A204.1 (cell line): ENCODE measurements at regions not wholly inside any gene's neighbourhood (a gene's known extent, or its start where the extent isn't known, plus 50 kb on each side); places are given as distances from the start of the nearest gene placed in this dataset.
"Not testable (repeated sequence)": the region's sequence is repeated elsewhere in the genome, so short reads cannot be mapped to it uniquely, and the experiment has no call there.

Experiments used
- FAIRE-seq: peaks from 2 replicates; lab custom pipeline; 2012; peaks lifted over from hg19 to GRCh38; lab: Jason Lieb, UNC

DNA sequence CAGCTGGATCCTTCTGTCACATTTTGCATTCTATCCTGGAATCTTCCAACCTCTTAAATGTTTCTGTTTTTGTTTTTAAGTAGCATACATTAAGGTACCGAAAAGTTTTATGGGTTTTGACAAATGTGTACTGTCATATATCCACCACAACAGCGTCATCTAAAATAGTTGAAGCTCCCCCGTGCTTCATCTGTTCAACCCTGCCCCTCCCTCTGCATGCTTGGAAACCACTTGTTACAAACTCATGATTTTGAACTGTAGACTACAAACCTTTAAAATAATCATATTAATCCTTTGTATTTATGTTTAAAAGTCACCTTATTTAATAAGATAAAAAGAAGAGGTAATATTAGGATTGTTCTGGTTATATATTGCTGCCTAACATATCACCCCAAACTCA lies 182.8 kb upstream of the SMIM30 start:
- no peak for FAIRE-seq

DNA sequence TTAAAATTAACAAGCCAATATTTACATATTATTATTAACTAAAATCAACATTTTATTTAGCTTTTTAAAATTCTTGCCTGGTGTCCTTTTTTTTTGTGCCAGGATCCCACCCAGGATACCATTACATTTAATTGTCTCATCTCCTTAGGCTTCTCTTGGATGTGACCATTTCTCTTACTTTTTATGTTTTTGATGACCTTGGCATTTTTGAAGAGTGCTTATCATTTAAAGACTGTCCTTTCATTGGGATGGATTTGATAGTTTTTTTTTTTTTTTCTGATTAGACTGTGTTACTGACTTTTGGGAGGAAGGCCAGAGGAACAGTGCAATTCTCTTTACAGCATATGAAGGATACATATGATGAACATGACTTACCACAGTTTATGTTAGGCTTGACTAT lies 181.4 kb upstream of the SMIM30 start:
- FAIRE-seq: no peak

DNA sequence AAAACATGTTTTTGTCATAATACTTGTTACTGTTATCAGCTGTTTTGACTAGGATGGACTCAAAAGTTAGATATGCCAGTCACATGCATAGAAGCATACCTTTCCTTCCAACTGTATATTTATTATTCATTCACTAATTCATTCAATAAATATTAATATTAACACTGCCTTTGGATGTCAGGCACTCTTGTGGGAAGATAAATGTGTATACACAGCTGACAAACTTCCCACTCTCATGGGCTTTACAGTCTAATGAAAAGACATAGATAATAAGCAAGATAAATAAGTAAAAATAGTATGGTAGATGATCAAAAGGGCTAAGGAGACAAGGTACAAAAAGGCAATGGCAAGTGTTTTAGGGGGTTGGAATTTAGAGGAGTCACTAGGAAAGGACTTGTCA lies 180.1 kb upstream of the SMIM30 start:
- FAIRE-seq: no peak

- FAIRE-seq: no peak
Measured at GRCh38 chr7:113294750-113295149, 176.4 kb upstream of the SMIM30 start.

DNA sequence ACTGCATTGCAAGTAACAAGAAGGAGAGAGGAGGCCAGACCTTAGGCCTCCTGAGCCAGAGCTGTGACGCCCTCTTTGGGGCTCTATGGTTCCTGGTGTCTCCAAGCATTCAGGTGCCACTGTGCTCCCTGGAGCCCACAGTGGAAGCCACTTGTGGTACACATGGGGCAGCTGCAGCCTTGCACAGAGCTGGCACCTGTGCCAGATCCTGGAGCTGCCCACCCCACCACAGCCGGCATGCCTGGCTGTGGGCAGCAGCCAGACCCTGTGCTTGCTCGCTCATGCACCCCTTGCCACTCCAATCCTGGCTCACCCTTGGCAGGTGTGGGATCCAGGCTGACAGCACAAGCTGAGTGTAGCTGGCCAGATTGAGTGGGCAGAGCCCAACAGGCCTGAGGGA lies 173.8 kb upstream of the SMIM30 start:
- no peak for FAIRE-seq

GRCh38 chr7:113291058-113291457 lies 172.7 kb upstream of the SMIM30 start:
- FAIRE-seq: no peak

DNA sequence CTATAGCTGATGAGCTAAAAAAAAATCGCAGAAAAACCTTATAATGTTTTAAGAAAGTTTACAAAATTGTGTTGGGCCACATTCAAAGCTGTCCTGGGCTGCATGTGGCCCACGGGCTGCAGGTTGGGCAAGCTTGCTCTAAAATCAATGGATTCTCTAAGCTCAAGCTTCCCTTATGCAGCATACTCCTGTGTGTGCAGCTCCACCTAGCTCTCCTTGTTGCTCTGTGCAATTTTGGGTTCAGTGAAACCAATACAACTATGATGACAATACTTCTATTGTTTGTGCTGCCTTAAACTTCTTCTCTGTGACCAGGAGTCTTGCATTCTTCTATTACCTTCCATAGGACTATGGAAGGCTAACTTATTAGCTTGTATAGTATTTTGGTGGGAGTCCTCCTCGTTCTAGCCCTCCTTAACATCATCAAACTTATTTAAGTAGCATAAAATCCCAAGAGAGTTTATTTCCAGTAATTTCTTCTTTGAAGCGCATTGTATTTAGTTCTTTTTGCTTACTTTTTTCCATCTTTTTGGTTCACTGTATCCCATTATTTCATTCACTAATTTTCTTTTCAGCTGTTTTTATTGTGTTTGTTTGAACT lies 170.9 kb upstream of the SMIM30 start:
- FAIRE-seq: no peak

- no peak for FAIRE-seq
Measured at GRCh38 chr7:113285411-113285810, 167.1 kb upstream of the SMIM30 start.

- FAIRE-seq: no peak
Measured at GRCh38 chr7:113283861-113284260, 165.5 kb upstream of the SMIM30 start.

DNA sequence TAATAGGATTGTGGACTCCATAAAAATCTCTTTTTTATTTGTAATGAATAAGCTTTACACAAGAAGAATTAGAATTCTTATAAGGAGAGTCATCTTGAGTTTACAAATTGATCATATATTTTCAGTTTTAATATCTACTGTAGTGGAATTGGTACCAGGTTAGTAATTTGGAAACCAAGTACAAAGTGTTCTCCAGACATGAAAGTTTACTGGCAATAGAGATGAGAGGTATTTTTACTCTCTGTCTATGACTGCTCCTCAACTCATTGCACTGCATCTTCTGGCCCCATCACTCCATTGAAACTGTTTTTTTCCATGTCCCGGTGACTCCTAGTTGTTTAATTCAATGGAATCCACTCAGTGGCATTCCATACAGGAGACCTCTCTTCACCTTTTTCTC lies 164.5 kb upstream of the SMIM30 start:
- FAIRE-seq: no peak

GRCh38 chr7:113281223-113281622 lies 162.9 kb upstream of the SMIM30 start:
- no peak for FAIRE-seq

GRCh38 chr7:113279256-113279655 lies 160.9 kb upstream of the SMIM30 start:
- no peak for FAIRE-seq

GRCh38 chr7:113270790-113271189 lies 152.4 kb upstream of the SMIM30 start:
- peak; percentile 83 for FAIRE-seq

DNA sequence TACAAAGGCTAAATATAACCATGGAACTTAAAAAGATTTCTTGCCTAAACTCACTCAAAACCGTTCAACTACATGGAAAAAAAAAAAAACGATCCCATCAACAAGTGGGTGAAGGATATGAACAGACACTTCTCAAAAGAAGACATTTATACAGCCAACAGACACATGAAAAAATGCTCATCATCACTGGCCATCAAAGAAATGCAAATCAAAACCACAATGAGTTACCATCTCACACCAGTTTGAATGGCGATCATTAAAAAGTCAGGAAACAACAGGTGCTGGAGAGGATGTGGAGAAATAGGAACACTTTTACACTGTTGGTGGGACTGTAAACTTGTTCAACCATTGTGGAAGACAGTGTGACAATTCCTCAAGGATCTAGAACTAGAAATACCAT lies 151.2 kb upstream of the SMIM30 start:
- FAIRE-seq: not testable (repeated sequence)

- FAIRE-seq: no peak
Measured at GRCh38 chr7:113268757-113269156, 150.4 kb upstream of the SMIM30 start.

DNA sequence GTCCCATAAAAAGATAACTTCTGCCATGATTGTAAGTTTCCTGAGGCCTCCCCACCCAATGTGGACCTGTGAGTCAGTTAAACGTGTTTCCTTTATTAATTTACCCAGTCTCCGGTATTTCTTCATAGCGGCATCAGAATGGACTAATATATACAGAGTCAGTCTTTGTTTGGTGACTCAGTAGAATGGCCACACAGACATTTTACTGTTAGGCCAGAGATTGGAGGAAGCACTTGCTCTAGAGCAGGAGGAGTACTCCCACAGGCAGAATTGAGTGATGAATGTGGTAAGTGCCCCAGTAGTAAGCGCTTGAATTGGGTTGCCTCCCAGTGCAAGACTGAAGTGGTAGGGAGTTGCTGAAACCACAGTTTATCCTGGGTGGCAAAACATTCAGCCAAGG lies 149.5 kb upstream of the SMIM30 start:
- no peak for FAIRE-seq

- no peak for FAIRE-seq
Measured at GRCh38 chr7:113267271-113267670, 148.9 kb upstream of the SMIM30 start.

GRCh38 chr7:113263749-113264148 lies 145.4 kb upstream of the SMIM30 start:
- FAIRE-seq: no peak

- FAIRE-seq: not testable (repeated sequence)
Measured at GRCh38 chr7:113263215-113263742, 144.9 kb upstream of the SMIM30 start.

DNA sequence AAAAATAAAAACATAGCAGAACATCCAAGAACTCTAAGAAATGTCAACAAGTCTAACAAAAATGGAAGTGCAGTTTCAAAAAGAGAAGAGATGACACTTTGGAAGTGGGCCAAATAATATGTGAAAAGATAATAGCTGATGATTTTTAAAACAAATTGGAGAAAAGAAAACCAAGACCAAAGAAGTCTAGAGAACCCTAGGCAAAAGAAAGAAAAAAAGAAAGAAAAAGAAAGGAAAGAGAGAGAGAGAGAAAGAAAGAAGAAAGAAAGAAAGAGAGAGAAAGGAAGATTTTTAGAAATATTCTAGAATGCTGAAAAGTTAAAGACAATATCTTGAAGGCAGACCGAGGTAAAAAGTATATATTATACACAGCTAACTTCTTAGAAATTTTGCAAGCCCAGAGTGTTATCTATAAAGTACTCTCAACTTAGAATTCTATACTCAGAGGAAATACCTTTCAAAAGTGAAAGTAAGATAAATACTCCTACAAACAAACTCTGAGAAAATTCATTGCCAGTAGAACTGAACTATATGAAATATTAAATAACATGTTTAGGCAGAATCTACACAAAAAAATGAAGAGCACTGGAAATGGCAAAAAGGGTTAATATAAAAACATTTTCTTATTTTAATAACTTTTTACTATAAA lies 138.7 kb upstream of the SMIM30 start:
- peak; percentile 59 for FAIRE-seq

DNA sequence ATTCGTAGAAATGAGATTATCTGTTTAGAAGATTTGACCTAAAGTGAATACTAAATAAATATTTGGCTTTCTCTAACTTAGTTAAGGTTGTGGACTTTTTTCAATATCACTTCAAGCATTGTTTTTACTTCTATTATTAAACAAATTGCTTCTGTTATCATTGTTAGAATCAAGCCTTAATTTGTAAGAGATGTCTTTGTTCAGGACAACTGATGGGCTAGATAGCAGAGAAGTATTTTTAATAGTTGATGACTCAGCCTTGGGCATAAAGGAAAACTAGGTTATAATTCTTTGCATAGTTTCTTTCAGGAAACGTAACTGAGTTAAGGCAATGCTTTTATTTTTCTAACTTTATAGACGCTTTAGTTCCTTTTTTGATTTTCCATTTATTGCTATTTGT lies 128.8 kb upstream of the SMIM30 start:
- FAIRE-seq: peak; percentile 64

DNA sequence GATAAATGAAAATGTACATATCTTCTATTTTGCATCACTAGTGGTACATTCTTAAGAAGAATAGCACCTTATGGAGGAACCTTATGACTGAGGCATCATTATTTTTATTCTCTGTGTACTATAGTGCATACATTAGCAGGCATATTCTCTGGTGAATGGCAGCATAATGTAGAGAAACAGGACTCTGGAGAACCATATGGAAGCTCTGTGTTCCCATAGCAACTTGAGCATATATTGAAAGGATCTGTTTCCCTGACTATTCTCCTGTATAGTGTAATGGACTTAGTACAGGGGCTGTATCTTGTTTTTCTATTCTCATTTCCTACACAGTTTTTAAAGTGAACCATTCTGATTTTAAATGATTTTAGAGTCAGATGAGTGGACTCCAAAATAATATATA lies 128.4 kb upstream of the SMIM30 start:
- FAIRE-seq: no peak

GRCh38 chr7:113232885-113233284 lies 114.5 kb upstream of the SMIM30 start:
- FAIRE-seq: no peak

GRCh38 chr7:113230691-113231090 lies 112.3 kb upstream of the SMIM30 start:
- FAIRE-seq: no peak
